OCI-LY1 (cell line): ENCODE measurements at regions not wholly inside any gene's neighbourhood (a gene's known extent, or its start where the extent isn't known, plus 50 kb on each side); places are given as distances from the start of the nearest gene placed in this dataset.

ENCODE experiments used
- H2AFZ ChIP-seq: fragments of 200-600 bp; sonication (generic), shearing (Covaris generic); 2 replicates; pipeline ENCODE4 v1.6.0; 2014; ENCODE audit warnings: antibody characterized with exemption, mild to moderate bottlenecking, low read length
- H3F3A ChIP-seq: fragments of 200-600 bp; sonication (generic), shearing (Covaris generic); 2 replicates; pipeline ENCODE4 v1.6.0; 2014; ENCODE audit warnings: mild to moderate bottlenecking, antibody characterized with exemption, low read length, moderate library complexity; ENCODE audit not compliant: insufficient read depth
- H3K27ac ChIP-seq: fragments of 200-600 bp; sonication (generic); 2 replicates; pipeline ENCODE4 v1.5.1; 2014; ENCODE audit warnings: low read length, mixed run types, mild to moderate bottlenecking, low read depth; ENCODE audit not compliant: poor library complexity, severe bottlenecking
- H3K27me3 ChIP-seq: fragments of 200-600 bp; sonication (generic); 2 replicates; pipeline ENCODE4 v1.6.0; 2014; ENCODE audit warnings: antibody characterized with exemption, mild to moderate bottlenecking, low read length, moderate library complexity; ENCODE audit not compliant: insufficient read depth
- H3K36me3 ChIP-seq: fragments of 200-600 bp; sonication (generic); 2 replicates; pipeline ENCODE4 v1.6.1; 2014; ENCODE audit warnings: mild to moderate bottlenecking, antibody characterized with exemption, low read length, moderate library complexity, mixed read lengths; ENCODE audit not compliant: insufficient read depth
- H3K4me1 ChIP-seq: fragments of 200-600 bp; sonication (generic); 2 replicates; pipeline ENCODE4 v1.5.1; 2014; ENCODE audit warnings: mild to moderate bottlenecking, low read length, moderate library complexity; ENCODE audit not compliant: insufficient read depth, severe bottlenecking
- H3K4me2 ChIP-seq: fragments of 200-600 bp; sonication (generic), shearing (Covaris generic); 2 replicates; pipeline ENCODE4 v1.6.1; 2014; ENCODE audit warnings: low read length
- H3K4me3 ChIP-seq: fragments of 200-600 bp; sonication (generic); 2 replicates; pipeline ENCODE4 v1.5.1; 2014; ENCODE audit warnings: low read length, low read depth, mild to moderate bottlenecking, mixed read lengths; ENCODE audit not compliant: poor library complexity, severe bottlenecking
- H3K79me2 ChIP-seq: fragments of 200-600 bp; shearing (Covaris generic); 2 replicates; pipeline ENCODE4 v1.6.1; 2016; ENCODE audit warnings: mixed run types, low read length, mixed read lengths; ENCODE audit not compliant: insufficient read depth
- H3K9ac ChIP-seq: fragments of 200-600 bp; sonication (generic), shearing (Covaris generic); 2 replicates; pipeline ENCODE4 v1.6.1; 2014; ENCODE audit warnings: mild to moderate bottlenecking, low read length, mixed read lengths
- H3K9me2 ChIP-seq: fragments of 200-600 bp; sonication (generic), shearing (Covaris generic); 2 replicates; pipeline ENCODE4 v1.6.1; 2014; ENCODE audit warnings: low read depth, mild to moderate bottlenecking, low read length, mixed read lengths
- H3K9me3 ChIP-seq: fragments of 200-600 bp; shearing (Covaris generic); 2 replicates; pipeline ENCODE4 v1.6.1; 2014; ENCODE audit warnings: low read length, mixed read lengths
- H4K20me1 ChIP-seq: fragments of 200-600 bp; sonication (generic), shearing (Covaris generic); 2 replicates; pipeline ENCODE4 v1.6.0; 2016; ENCODE audit warnings: mild to moderate bottlenecking, low read length; ENCODE audit not compliant: insufficient read depth
- EZH2 ChIP-seq: fragments of 200-600 bp; sonication (generic), shearing (Covaris generic); IDR thresholded peaks from 2 replicates; pipeline ENCODE4 v1.8.0; 2017; ENCODE audit warnings: borderline replicate concordance, mixed run types, mild to moderate bottlenecking, antibody characterized with exemption, low read length, moderate library complexity, mixed read lengths
- TF ChIP-seq, protein P1 (sequence below): fragments of 200-600 bp; sonication (generic), shearing (Covaris generic); IDR thresholded peaks from 2 replicates; pipeline ENCODE4 v1.5.1; 2017; ENCODE audit warnings: mild to moderate bottlenecking, antibody characterized with exemption, low read length, moderate library complexity, mixed read lengths

GRCh38 chr7:142595816-142596516 lies 153.3 kb upstream of the PRSS1 start:
- Histone ChIP-seq H3K4me2 (no peak overlapping the region), H3K9me2 (no peaks in the 10 kb centered on the region), H2AFZ (no peak overlapping the region), H3K9ac (no peak overlapping the region), H3K36me3 (no peaks in the 10 kb centered on the region), H3K27ac (no peak overlapping the region), H3K79me2 (no peaks in the 10 kb centered on the region), H3K27me3 (no peaks in the 10 kb centered on the region), H3K4me1 (no peaks in the 10 kb centered on the region), H3K4me3 (no peak overlapping the region), H3F3A (no peaks in the 10 kb centered on the region), H3K9me3 (no peaks in the 10 kb centered on the region), H4K20me1 (no peaks in the 10 kb centered on the region)
- TF ChIP-seq, protein P1, sequence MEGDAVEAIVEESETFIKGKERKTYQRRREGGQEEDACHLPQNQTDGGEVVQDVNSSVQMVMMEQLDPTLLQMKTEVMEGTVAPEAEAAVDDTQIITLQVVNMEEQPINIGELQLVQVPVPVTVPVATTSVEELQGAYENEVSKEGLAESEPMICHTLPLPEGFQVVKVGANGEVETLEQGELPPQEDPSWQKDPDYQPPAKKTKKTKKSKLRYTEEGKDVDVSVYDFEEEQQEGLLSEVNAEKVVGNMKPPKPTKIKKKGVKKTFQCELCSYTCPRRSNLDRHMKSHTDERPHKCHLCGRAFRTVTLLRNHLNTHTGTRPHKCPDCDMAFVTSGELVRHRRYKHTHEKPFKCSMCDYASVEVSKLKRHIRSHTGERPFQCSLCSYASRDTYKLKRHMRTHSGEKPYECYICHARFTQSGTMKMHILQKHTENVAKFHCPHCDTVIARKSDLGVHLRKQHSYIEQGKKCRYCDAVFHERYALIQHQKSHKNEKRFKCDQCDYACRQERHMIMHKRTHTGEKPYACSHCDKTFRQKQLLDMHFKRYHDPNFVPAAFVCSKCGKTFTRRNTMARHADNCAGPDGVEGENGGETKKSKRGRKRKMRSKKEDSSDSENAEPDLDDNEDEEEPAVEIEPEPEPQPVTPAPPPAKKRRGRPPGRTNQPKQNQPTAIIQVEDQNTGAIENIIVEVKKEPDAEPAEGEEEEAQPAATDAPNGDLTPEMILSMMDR, result no peak
- TF ChIP-seq EZH2, result no peak

DNA sequence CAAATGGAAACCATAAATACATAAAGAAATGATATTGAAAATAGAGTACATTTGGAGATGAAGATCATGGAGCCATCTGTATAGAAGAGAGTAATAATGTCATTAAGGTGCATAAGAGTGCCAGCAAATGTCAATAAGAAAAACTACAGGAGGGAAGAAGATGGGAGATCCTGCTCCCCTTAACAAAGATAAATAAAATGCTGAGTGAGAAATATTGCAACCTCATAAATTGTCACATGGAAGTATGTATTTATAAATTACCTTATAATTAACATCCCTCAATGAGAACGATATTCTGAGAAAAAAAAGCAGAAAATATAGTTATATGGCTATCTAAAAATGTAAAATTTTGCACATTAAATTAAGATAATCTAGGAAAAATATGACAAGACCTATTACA lies 155.2 kb upstream of the PRSS1 start:
- Histone ChIP-seq H3F3A (no peaks in the 10 kb centered on the region), H3K27me3 (no peaks in the 10 kb centered on the region), H3K9me2 (no peaks in the 10 kb centered on the region), H3K4me2 (no peak overlapping the region), H3K4me1 (no peaks in the 10 kb centered on the region), H3K27ac (no peak overlapping the region), H3K36me3 (no peaks in the 10 kb centered on the region), H3K79me2 (no peaks in the 10 kb centered on the region), H3K4me3 (no peak overlapping the region), H4K20me1 (no peaks in the 10 kb centered on the region), H3K9me3 (no peaks in the 10 kb centered on the region), H3K9ac (no peak overlapping the region), H2AFZ (no peak overlapping the region)
- TF ChIP-seq EZH2, result no peak
- TF ChIP-seq, protein P1, result no peak

DNA sequence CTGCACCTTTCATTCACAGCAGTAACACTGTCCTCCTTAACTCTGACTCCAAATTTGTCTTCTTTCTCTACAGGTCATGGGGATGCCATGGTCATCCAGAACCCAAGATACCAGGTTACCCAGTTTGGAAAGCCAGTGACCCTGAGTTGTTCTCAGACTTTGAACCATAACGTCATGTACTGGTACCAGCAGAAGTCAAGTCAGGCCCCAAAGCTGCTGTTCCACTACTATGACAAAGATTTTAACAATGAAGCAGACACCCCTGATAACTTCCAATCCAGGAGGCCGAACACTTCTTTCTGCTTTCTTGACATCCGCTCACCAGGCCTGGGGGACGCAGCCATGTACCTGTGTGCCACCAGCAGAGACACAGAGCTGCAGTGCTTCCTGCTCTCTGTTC lies 156.2 kb upstream of the PRSS1 start:
- no peaks in the 10 kb centered on the region for H3K4me1 ChIP-seq
- H3K9ac ChIP-seq, result no peak overlapping the region
- no peak overlapping the region for H2AFZ ChIP-seq
- no peaks in the 10 kb centered on the region for H3F3A ChIP-seq
- no peak overlapping the region for H3K27ac ChIP-seq
- H3K27me3 ChIP-seq, result no peaks in the 10 kb centered on the region
- TF ChIP-seq EZH2, result no peak
- TF ChIP-seq, protein P1, result no peak
- H3K36me3 ChIP-seq, result no peaks in the 10 kb centered on the region
- H3K9me2 ChIP-seq, result no peaks in the 10 kb centered on the region
- no peaks in the 10 kb centered on the region for H3K9me3 ChIP-seq
- no peak overlapping the region for H3K4me2 ChIP-seq
- no peaks in the 10 kb centered on the region for H3K79me2 ChIP-seq
- no peak overlapping the region for H3K4me3 ChIP-seq
- H4K20me1 ChIP-seq, result no peaks in the 10 kb centered on the region
